H9 (cell line): ENCODE measurements at regions not wholly inside any gene's neighbourhood (a gene's known extent, or its start where the extent isn't known, plus 50 kb on each side); places are given as distances from the start of the nearest gene placed in this dataset.

ENCODE experiments used
- DNase-seq: peaks from one replicate; pipeline ENCODE4 v3.0.0-alpha.2; 2017
- H2AFZ ChIP-seq: one replicate; pipeline ENCODE4 v1.6.1; 2013; ENCODE audit warnings: mild to moderate bottlenecking, low read length, control low read depth, moderate library complexity
- H2AK5ac ChIP-seq: 2 replicates; pipeline ENCODE4 v1.6.1; 2013; ENCODE audit warnings: low read length, control low read depth, mixed read lengths; ENCODE audit not compliant: insufficient read length
- H2BK120ac ChIP-seq: one replicate; pipeline ENCODE4 v1.6.1; 2013; ENCODE audit warnings: low read depth, mild to moderate bottlenecking, low read length, control low read depth, inconsistent platforms; ENCODE audit not compliant: poor library complexity, severe bottlenecking
- H2BK12ac ChIP-seq: 2 replicates; pipeline ENCODE4 v1.6.1; 2013; ENCODE audit warnings: low read length, control low read depth, mixed read lengths, low read depth; ENCODE audit not compliant: insufficient read length
- H2BK15ac ChIP-seq: 2 replicates; pipeline ENCODE4 v1.6.1; 2013; ENCODE audit warnings: low read depth, low read length, control low read depth
- H2BK20ac ChIP-seq: one replicate; pipeline ENCODE4 v1.6.1; 2013; ENCODE audit warnings: low read depth, mild to moderate bottlenecking, low read length, control low read depth, inconsistent platforms; ENCODE audit not compliant: poor library complexity, severe bottlenecking
- H2BK5ac ChIP-seq: 2 replicates; pipeline ENCODE4 v1.6.1; 2013; ENCODE audit warnings: low read length, control low read depth, mixed read lengths; ENCODE audit not compliant: insufficient read length
- H3K14ac ChIP-seq: 2 replicates; pipeline ENCODE4 v1.6.1; 2013; ENCODE audit warnings: low read length, control low read depth; ENCODE audit not compliant: insufficient read depth
- H3K18ac ChIP-seq: 2 replicates; pipeline ENCODE4 v1.6.1; 2013; ENCODE audit warnings: low read depth, mild to moderate bottlenecking, mixed read lengths, low read length, control low read depth; ENCODE audit not compliant: insufficient read length
- H3K23ac ChIP-seq: 2 replicates; pipeline ENCODE4 v1.6.1; 2013; ENCODE audit warnings: low read length, control low read depth, mixed read lengths, low read depth; ENCODE audit not compliant: insufficient read length
- H3K23me2 ChIP-seq: 2 replicates; pipeline ENCODE4 v1.6.1; 2013; ENCODE audit warnings: low read depth, mild to moderate bottlenecking, mixed read lengths, low read length, control low read depth; ENCODE audit not compliant: insufficient read length, poor library complexity, severe bottlenecking
- H3K27ac ChIP-seq: 2 replicates; pipeline ENCODE4 v1.5.1; 2013; ENCODE audit warnings: low read length, control low read depth, mixed read lengths, low read depth; ENCODE audit not compliant: insufficient read length
- H3K27me3 ChIP-seq: 2 replicates; pipeline ENCODE4 v1.6.1; 2013; ENCODE audit warnings: low read length, control low read depth, inconsistent platforms; ENCODE audit not compliant: insufficient read depth
- H3K4ac ChIP-seq: 2 replicates; pipeline ENCODE4 v1.6.1; 2013; ENCODE audit warnings: low read depth, mild to moderate bottlenecking, control low read depth, inconsistent platforms, low read length, moderate library complexity
- H3K4me1 ChIP-seq: 2 replicates; pipeline ENCODE4 v1.6.1; 2013; ENCODE audit warnings: low read length, control low read depth, inconsistent platforms; ENCODE audit not compliant: insufficient read depth
- H3K4me2 ChIP-seq: 2 replicates; pipeline ENCODE4 v1.6.1; 2013; ENCODE audit warnings: low read length, control low read depth, mixed read lengths; ENCODE audit not compliant: insufficient read length, insufficient read depth
- H3K56ac ChIP-seq: 2 replicates; pipeline ENCODE4 v1.6.1; 2013; ENCODE audit warnings: low read depth, mild to moderate bottlenecking, mixed read lengths, low read length, control low read depth; ENCODE audit not compliant: insufficient read length
- H3K79me1 ChIP-seq: 2 replicates; pipeline ENCODE4 v1.6.1; 2013; ENCODE audit warnings: low read depth, mild to moderate bottlenecking, moderate library complexity, low read length, control low read depth, inconsistent platforms; ENCODE audit not compliant: insufficient read depth, poor library complexity, severe bottlenecking
- H3K79me2 ChIP-seq: 2 replicates; pipeline ENCODE4 v1.6.1; 2013; ENCODE audit warnings: low read length, control low read depth, inconsistent platforms; ENCODE audit not compliant: insufficient read depth
- H3K9ac ChIP-seq: 2 replicates; pipeline ENCODE4 v1.6.1; 2013; ENCODE audit warnings: low read length, control low read depth, mixed read lengths; ENCODE audit not compliant: insufficient read length; ENCODE audit errors: extremely low read depth
- H3K9me3 ChIP-seq: one replicate; pipeline ENCODE4 v1.6.1; 2013; ENCODE audit warnings: low read depth, low read length, inconsistent platforms; ENCODE audit not compliant: control insufficient read depth
- H3T11ph ChIP-seq: one replicate; pipeline ENCODE4 v1.6.1; 2013; ENCODE audit warnings: mild to moderate bottlenecking, low read length, control low read depth, inconsistent platforms
- H4K20me1 ChIP-seq: one replicate; pipeline ENCODE4 v1.6.1; 2013; ENCODE audit not compliant: control insufficient read depth, insufficient read length, insufficient read depth
- H4K5ac ChIP-seq: 2 replicates; pipeline ENCODE4 v1.6.1; 2013; ENCODE audit warnings: low read depth, mild to moderate bottlenecking, mixed read lengths, low read length, control low read depth; ENCODE audit not compliant: insufficient read length
- H4K8ac ChIP-seq: replicated peaks from 2 replicates; pipeline ENCODE4 v1.6.1; 2013; ENCODE audit warnings: low read length, control low read depth, mixed read lengths, low read depth; ENCODE audit not compliant: insufficient read length
- H4K91ac ChIP-seq: 2 replicates; pipeline ENCODE4 v1.6.1; 2013; ENCODE audit warnings: low read depth, mild to moderate bottlenecking, moderate library complexity, mixed read lengths, low read length, control low read depth; ENCODE audit not compliant: insufficient read length
- H3K27ac Mint-ChIP-seq, 3 experiments: 2 replicates in 2 of 3; 3 replicates in 1 of 3; pipeline ENCODE4 v1.8.0; 2020 to 2021; ENCODE audit warnings: mixed read lengths in 3 of 3, mild to moderate bottlenecking in 1 of 3, moderate library complexity in 1 of 3
- H3K27me3 Mint-ChIP-seq: 2 replicates; pipeline ENCODE4 v1.8.0; 2021; ENCODE audit warnings: low read depth, mild to moderate bottlenecking, moderate library complexity, mixed read lengths
- H3K36me3 Mint-ChIP-seq, 3 experiments: 2 replicates in 2 of 3; 3 replicates in 1 of 3; pipeline ENCODE4 v1.8.0; 2020 to 2021; ENCODE audit warnings: low read depth in 3 of 3, mixed read lengths in 3 of 3; ENCODE audit not compliant: insufficient read depth in 1 of 3
- H3K4me1 Mint-ChIP-seq, 2 experiments: 2 replicates each; pipeline ENCODE4 v1.8.0; 2020; ENCODE audit warnings: mixed read lengths in 2 of 2
- H3K4me3 Mint-ChIP-seq, 2 experiments: 2 replicates in 1 of 2; 3 replicates in 1 of 2; pipeline ENCODE4 v1.8.0; 2020 to 2021; ENCODE audit warnings: mild to moderate bottlenecking in 2 of 2, mixed read lengths in 2 of 2, moderate library complexity in 1 of 2
- H3K9me3 Mint-ChIP-seq, 2 experiments: 2 replicates in 1 of 2; 3 replicates in 1 of 2; pipeline ENCODE4 v1.8.0; 2020; ENCODE audit warnings: mild to moderate bottlenecking in 2 of 2, mixed read lengths in 2 of 2, moderate library complexity in 1 of 2
- CTCF ChIP-seq: fragments of 200-600 bp; sonication (generic); conservative IDR thresholded peaks from 3 replicates; pipeline ENCODE4 v1.8.0; 2021; ENCODE audit warnings: antibody characterized with exemption, mild to moderate bottlenecking
- WGBS: extraction: QIAGEN DNeasy Blood & Tissue Kit; methylation state at CpG from one replicate; pipeline ENCODE4 v1.1.7; 2013; ENCODE audit warnings: missing lambda C conversion rate, low lambda C conversion rate, mixed read lengths; ENCODE audit not compliant: insufficient read length; ENCODE audit errors: extremely low coverage; 5-methylcytosine and 5-hydroxymethylcytosine counted together

GRCh38 chr1:109850194-109850593 is 60.5 kb upstream of the CSF1 start:
- no peak overlapping the region for H2BK15ac ChIP-seq

More at GRCh38 chr1:109850194-109850593, 60.5 kb upstream of the CSF1 start:
- no peak overlapping the region for H3K27ac ChIP-seq
- no peaks in the 10 kb centered on the region for H3K79me1 ChIP-seq
- DNase-seq, result no peak
- H3K9me3 Mint-ChIP-seq, result peaks cover 0 to 4% of the 10 kb centered on the region in 2 experiments; a peak in 1 of 5 replicates
- H4K20me1 ChIP-seq, result no peaks in the 10 kb centered on the region
- H3K4me2 ChIP-seq, result no peak overlapping the region
- H3T11ph ChIP-seq, result no peak overlapping the region
- no peaks in the 10 kb centered on the region for H3K23me2 ChIP-seq
- no peaks in the 10 kb centered on the region for H3K27me3 ChIP-seq
- peaks cover 2 to 4% of the 10 kb centered on the region in 2 experiments; a peak in 1 of 4 replicates for H3K4me1 Mint-ChIP-seq
- no peak overlapping the region for H3K14ac ChIP-seq
- H2AFZ ChIP-seq, result no peak overlapping the region
- no peaks in the 10 kb centered on the region for H3K27me3 Mint-ChIP-seq
- no peak overlapping the region for H3K56ac ChIP-seq
- TF ChIP-seq CTCF, result no peak
- WGBS, result no CpG with 5 or more reads among the region's 4 CpGs
- H2BK20ac ChIP-seq, result no peak overlapping the region
- no peak overlapping the region for H3K23ac ChIP-seq
- no peaks in the 10 kb centered on the region for H3K79me2 ChIP-seq
- H2BK5ac ChIP-seq, result no peak overlapping the region
- H3K4me3 Mint-ChIP-seq, result no peak overlapping the region
- H3K27ac Mint-ChIP-seq, result no peak overlapping the region
- no peak overlapping the region for H3K4ac ChIP-seq
- no peak overlapping the region for H4K91ac ChIP-seq
- H3K9me3 ChIP-seq, result no peaks in the 10 kb centered on the region
- H4K8ac ChIP-seq, result no peak overlapping the region
- no peak overlapping the region for H3K9ac ChIP-seq
- H2BK120ac ChIP-seq, result no peak overlapping the region
- H2AK5ac ChIP-seq, result no peak overlapping the region
- H3K36me3 Mint-ChIP-seq, result peaks cover 0 to 4% (median 0%) of the 10 kb centered on the region in 3 experiments; a peak in 3 of 7 replicates
- H4K5ac ChIP-seq, result no peak overlapping the region
- no peak overlapping the region for H3K18ac ChIP-seq
- H3K4me1 ChIP-seq, result no peaks in the 10 kb centered on the region
- H2BK12ac ChIP-seq, result no peak overlapping the region
